GM13976 (cell line): ENCODE measurements at regions not wholly inside any gene's neighbourhood (a gene's known extent, or its start where the extent isn't known, plus 50 kb on each side); places are given as distances from the start of the nearest gene placed in this dataset.
A peak's percentile ranks its signal among the peaks of the same experiment; 100 is the strongest.

Experiments used
- DNase-seq: peaks from one replicate; pipeline ENCODE4 v3.0.0; 2012; ENCODE audit warnings: low spot score
- in situ Hi-C: fragments of 300-500 bp; cut with MboI; formaldehyde crosslinking; loops from one replicate; pipeline ENCODE4 v1.12.0; 2022; ENCODE audit warnings: low sequenced_read_pairs, mixed read lengths, inconsistent platforms; ENCODE audit not compliant: unreplicated experiment
- TF ChIP-seq, protein P1 (sequence below): IDR thresholded peaks from 2 replicates; pipeline ENCODE4 v1.5.1; 2012; ENCODE audit warnings: borderline replicate concordance, mild to moderate bottlenecking; ENCODE audit not compliant: insufficient read depth; ENCODE audit errors: extremely low read depth, missing control alignments, control extremely low read depth

GRCh38 chr2:7419814-7420311 is 502.7 kb downstream of the RNF144A start:
- TF ChIP-seq, protein P1, sequence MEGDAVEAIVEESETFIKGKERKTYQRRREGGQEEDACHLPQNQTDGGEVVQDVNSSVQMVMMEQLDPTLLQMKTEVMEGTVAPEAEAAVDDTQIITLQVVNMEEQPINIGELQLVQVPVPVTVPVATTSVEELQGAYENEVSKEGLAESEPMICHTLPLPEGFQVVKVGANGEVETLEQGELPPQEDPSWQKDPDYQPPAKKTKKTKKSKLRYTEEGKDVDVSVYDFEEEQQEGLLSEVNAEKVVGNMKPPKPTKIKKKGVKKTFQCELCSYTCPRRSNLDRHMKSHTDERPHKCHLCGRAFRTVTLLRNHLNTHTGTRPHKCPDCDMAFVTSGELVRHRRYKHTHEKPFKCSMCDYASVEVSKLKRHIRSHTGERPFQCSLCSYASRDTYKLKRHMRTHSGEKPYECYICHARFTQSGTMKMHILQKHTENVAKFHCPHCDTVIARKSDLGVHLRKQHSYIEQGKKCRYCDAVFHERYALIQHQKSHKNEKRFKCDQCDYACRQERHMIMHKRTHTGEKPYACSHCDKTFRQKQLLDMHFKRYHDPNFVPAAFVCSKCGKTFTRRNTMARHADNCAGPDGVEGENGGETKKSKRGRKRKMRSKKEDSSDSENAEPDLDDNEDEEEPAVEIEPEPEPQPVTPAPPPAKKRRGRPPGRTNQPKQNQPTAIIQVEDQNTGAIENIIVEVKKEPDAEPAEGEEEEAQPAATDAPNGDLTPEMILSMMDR = no peak
- no peak for DNase-seq
- in situ Hi-C loops = loop anchor here (10.0 kb wide), 1 partner anchor 1265 kb away; the partner anchor contains the start of gene ID2

- in situ Hi-C loops = loop anchor here (10.0 kb wide), 1 partner anchor 1264 kb away; the partner anchor contains the start of gene ID2
- TF ChIP-seq, protein P1 = no peak
- DNase-seq = no peak
Measured at GRCh38 chr2:7420530-7420929, 503.3 kb downstream of the RNF144A start.

GRCh38 chr2:7424481-7424880 is 507.3 kb downstream of the RNF144A start:
- in situ Hi-C loops = loop anchor here (10.0 kb wide), 1 partner anchor 1260 kb away; the partner anchor contains the start of gene ID2
- TF ChIP-seq, protein P1 = no peak
- DNase-seq = no peak

GRCh38 chr2:7427293-7428060 is 510.3 kb downstream of the RNF144A start:
- DNase-seq = peak; percentile 57
- TF ChIP-seq, protein P1 = peak; percentile 49
- in situ Hi-C loops = loop anchor here (10.0 kb wide), 1 partner anchor 1257 kb away; the partner anchor contains the start of gene ID2

GRCh38 chr2:7428454-7429204 is 511.4 kb downstream of the RNF144A start:
- in situ Hi-C loops = loop anchor here (10.0 kb wide), 1 partner anchor 1256 kb away; the partner anchor contains the start of gene ID2
- TF ChIP-seq, protein P1 = no peak
- no peak for DNase-seq

GRCh38 chr2:7429733-7430132 is 512.5 kb downstream of the RNF144A start:
- no peak for DNase-seq
- in situ Hi-C loops = loop anchor here (10.0 kb wide), 1 partner anchor 1255 kb away; the partner anchor contains the start of gene ID2
- TF ChIP-seq, protein P1 = no peak
